NCI-H128 (cell line): ENCODE measurements at regions not wholly inside any gene's neighbourhood (a gene's known extent, or its start where the extent isn't known, plus 50 kb on each side); places are given as distances from the start of the nearest gene placed in this dataset.

Experiments
- DNase-seq: peaks from one replicate; lab custom pipeline; 2025; ENCODE audit not compliant: unreplicated experiment; lab: John Stamatoyannopoulos, UW

GRCh38 chr13:73970421-73971055 lies 163.7 kb downstream of the KLF12 start:
- DNase-seq = no peak

GRCh38 chr13:73967397-73968165 lies 166.6 kb downstream of the KLF12 start:
- no peak for DNase-seq

- DNase-seq = no peak
These were observed 167.9 kb downstream of the KLF12 start for GRCh38 chr13:73966331-73966730.

- DNase-seq = no peak
These were observed 171.9 kb downstream of the KLF12 start for GRCh38 chr13:73962284-73962683.

GRCh38 chr13:73961181-73961580 lies 173.0 kb downstream of the KLF12 start:
- DNase-seq = no peak

- no peak for DNase-seq
These were observed 173.7 kb downstream of the KLF12 start for GRCh38 chr13:73960474-73960873.

- DNase-seq = no peak
These were observed 175.4 kb downstream of the KLF12 start for GRCh38 chr13:73958657-73959397.

- DNase-seq = no peak
These were observed 176.3 kb downstream of the KLF12 start for GRCh38 chr13:73957889-73958288.

GRCh38 chr13:73956795-73957408 lies 177.3 kb downstream of the KLF12 start:
- no peak for DNase-seq

- no peak for DNase-seq
These were observed 178.2 kb downstream of the KLF12 start for GRCh38 chr13:73955977-73956500.

- DNase-seq = no peak
These were observed 179.4 kb downstream of the KLF12 start for GRCh38 chr13:73954808-73955207.

GRCh38 chr13:73952648-73953047 lies 181.6 kb downstream of the KLF12 start:
- DNase-seq = no peak

GRCh38 chr13:73948848-73949529 lies 185.2 kb downstream of the KLF12 start:
- no peak for DNase-seq

GRCh38 chr13:73945871-73946270 lies 188.3 kb downstream of the KLF12 start:
- DNase-seq = no peak

GRCh38 chr13:73945382-73945781 lies 188.8 kb downstream of the KLF12 start:
- no peak for DNase-seq

- no peak for DNase-seq
These were observed 190.3 kb downstream of the KLF12 start for GRCh38 chr13:73943965-73944233.

GRCh38 chr13:73943137-73943964 lies 190.9 kb downstream of the KLF12 start:
- DNase-seq = no peak

- no peak for DNase-seq
These were observed 192.5 kb downstream of the KLF12 start for GRCh38 chr13:73941752-73942151.

- peak; percentile 28 for DNase-seq
These were observed 194.1 kb downstream of the KLF12 start for GRCh38 chr13:73940098-73940497.

- DNase-seq = no peak
These were observed 194.6 kb downstream of the KLF12 start for GRCh38 chr13:73939603-73940002.
